Mammary epithelial cell (primary cell): ENCODE measurements at regions not wholly inside any gene's neighbourhood (a gene's known extent, or its start where the extent isn't known, plus 50 kb on each side); places are given as distances from the start of the nearest gene placed in this dataset.

Source experiments
- EZH2 ChIP-seq: IDR thresholded peaks from 2 replicates; pipeline ENCODE4 v1.6.1; 2012; ENCODE audit warnings: low read length, inconsistent platforms, borderline replicate concordance
- TF ChIP-seq, protein P1 (sequence below), 2 donors: IDR thresholded peaks in 1 of 2; conservative IDR thresholded peaks in 1 of 2; 2 replicates each; pipeline ENCODE4 v1.5.1; 2011 to 2012; ENCODE audit warnings: inconsistent platforms in 2 of 2, low read length in 2 of 2, mild to moderate bottlenecking in 2 of 2, control low read depth in 1 of 2, low read depth in 1 of 2; ENCODE audit not compliant: insufficient read depth in 1 of 2; ENCODE audit errors: extremely low read depth in 1 of 2

- TF ChIP-seq, protein P1, sequence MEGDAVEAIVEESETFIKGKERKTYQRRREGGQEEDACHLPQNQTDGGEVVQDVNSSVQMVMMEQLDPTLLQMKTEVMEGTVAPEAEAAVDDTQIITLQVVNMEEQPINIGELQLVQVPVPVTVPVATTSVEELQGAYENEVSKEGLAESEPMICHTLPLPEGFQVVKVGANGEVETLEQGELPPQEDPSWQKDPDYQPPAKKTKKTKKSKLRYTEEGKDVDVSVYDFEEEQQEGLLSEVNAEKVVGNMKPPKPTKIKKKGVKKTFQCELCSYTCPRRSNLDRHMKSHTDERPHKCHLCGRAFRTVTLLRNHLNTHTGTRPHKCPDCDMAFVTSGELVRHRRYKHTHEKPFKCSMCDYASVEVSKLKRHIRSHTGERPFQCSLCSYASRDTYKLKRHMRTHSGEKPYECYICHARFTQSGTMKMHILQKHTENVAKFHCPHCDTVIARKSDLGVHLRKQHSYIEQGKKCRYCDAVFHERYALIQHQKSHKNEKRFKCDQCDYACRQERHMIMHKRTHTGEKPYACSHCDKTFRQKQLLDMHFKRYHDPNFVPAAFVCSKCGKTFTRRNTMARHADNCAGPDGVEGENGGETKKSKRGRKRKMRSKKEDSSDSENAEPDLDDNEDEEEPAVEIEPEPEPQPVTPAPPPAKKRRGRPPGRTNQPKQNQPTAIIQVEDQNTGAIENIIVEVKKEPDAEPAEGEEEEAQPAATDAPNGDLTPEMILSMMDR (conservative IDR thresholded peaks at IDR 0.05 in 1 of 2, IDR thresholded peaks at IDR 0.05 in 1 of 2; ENCODE audit: extremely low read depth in 1 of 2, insufficient read depth in 1 of 2, low read depth in 1 of 2, low read length in 2 of 2), result no peak
- no peak for TF ChIP-seq EZH2
Observed at GRCh38 chr4:129901205-129901604, 805.3 kb downstream of the C4orf33 start.
